ENCODE measurements at regions not wholly inside any gene's neighbourhood (a gene's known extent, or its start where the extent isn't known, plus 50 kb on each side); places are given as distances from the start of the nearest gene placed in this dataset.

DNA sequence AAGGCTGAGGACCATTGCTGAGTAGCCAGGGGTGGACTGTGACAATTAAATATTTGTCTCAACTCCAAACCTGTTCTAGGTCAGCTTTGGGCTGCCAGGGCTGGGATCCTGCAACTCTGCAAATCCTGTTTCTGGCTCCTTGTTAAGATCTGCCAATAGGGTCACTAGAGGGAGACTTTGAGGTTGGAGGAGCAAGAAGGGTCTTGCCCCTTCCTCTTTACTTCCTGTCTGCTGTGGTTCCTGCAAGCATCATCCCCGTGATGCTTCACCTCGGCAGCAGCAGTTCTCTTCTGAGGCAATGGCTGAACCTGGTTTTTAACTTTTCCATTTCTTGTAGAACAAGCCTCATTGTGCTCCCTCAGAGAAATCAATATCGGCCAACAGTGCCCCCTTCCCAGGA lies 124.6 kb downstream of the IRX5 start:
- TF ChIP-seq, protein P1, sequence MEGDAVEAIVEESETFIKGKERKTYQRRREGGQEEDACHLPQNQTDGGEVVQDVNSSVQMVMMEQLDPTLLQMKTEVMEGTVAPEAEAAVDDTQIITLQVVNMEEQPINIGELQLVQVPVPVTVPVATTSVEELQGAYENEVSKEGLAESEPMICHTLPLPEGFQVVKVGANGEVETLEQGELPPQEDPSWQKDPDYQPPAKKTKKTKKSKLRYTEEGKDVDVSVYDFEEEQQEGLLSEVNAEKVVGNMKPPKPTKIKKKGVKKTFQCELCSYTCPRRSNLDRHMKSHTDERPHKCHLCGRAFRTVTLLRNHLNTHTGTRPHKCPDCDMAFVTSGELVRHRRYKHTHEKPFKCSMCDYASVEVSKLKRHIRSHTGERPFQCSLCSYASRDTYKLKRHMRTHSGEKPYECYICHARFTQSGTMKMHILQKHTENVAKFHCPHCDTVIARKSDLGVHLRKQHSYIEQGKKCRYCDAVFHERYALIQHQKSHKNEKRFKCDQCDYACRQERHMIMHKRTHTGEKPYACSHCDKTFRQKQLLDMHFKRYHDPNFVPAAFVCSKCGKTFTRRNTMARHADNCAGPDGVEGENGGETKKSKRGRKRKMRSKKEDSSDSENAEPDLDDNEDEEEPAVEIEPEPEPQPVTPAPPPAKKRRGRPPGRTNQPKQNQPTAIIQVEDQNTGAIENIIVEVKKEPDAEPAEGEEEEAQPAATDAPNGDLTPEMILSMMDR (IDR thresholded peaks at IDR 0.05; ENCODE audit: borderline replicate concordance, control extremely low read depth, extremely low read depth, insufficient read depth, missing control alignments) = no peak
- no peak for DNase-seq (ENCODE audit: low spot score)
- in situ Hi-C loops (cut with MboI; ENCODE audit: low sequenced_read_pairs, unreplicated experiment) = no loop called here

DNA sequence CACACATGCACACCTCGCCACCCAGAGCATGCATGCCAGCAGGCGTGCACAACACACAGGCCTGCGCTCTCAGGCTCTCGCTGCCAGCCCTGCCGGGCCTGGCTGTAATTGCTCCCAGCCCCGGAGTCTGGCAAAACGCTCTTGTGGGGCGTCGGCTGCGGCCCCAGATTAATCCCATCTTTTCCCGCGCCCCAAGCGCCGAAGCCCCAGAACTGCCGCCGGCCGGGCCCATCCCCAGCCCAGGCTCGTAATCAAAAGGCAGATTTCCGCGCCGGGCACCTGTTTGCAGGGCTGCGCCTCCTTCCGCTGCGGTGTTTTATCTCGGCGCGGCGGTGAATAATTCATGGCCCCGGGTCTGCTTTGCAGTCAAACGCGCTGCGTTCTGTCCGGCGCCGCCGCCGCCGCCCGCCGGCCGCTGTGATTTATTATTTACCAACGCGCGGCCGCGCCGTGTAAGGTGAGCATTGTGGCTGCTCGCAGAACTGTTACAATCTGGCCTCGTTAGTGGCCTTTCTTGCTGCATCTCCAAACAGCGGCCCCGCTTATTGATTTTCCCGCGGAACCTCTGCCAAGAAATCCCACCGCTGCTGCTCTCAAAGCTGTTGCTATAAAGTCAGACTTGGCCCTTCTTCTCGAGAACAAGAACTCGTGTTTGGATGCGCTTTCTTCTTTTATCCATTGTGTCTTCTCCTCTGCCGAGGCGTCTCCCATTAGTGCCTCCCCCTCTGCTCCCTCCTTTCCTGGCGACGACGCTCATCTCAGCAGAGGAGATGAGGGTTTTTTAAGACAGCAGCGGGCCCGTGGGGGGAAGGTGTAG lies 126.1 kb downstream of the IRX5 start:
- TF ChIP-seq, protein P1 (IDR thresholded peaks at IDR 0.05; ENCODE audit: borderline replicate concordance, control extremely low read depth, extremely low read depth, insufficient read depth, missing control alignments) = no peak
- DNase-seq (ENCODE audit: low spot score) = no peak
- in situ Hi-C loops (cut with MboI; ENCODE audit: low sequenced_read_pairs, unreplicated experiment) = no loop called here

- in situ Hi-C loops (cut with MboI; ENCODE audit: low sequenced_read_pairs, unreplicated experiment) = no loop called here
- TF ChIP-seq, protein P1 (IDR thresholded peaks at IDR 0.05; ENCODE audit: borderline replicate concordance, control extremely low read depth, extremely low read depth, insufficient read depth, missing control alignments) = no peak
- no peak for DNase-seq (ENCODE audit: low spot score)
Measured at GRCh38 chr16:55057866-55058265, 127.2 kb downstream of the IRX5 start.

- DNase-seq (ENCODE audit: low spot score) = no peak
- TF ChIP-seq, protein P1 (IDR thresholded peaks at IDR 0.05; ENCODE audit: borderline replicate concordance, control extremely low read depth, extremely low read depth, insufficient read depth, missing control alignments) = no peak
- in situ Hi-C loops (cut with MboI; ENCODE audit: low sequenced_read_pairs, unreplicated experiment) = no loop called here
Measured at GRCh38 chr16:55058576-55058975, 127.9 kb downstream of the IRX5 start.

GRCh38 chr16:55059146-55059545 lies 128.5 kb downstream of the IRX5 start:
- in situ Hi-C loops (cut with MboI; ENCODE audit: low sequenced_read_pairs, unreplicated experiment) = no loop called here
- TF ChIP-seq, protein P1 (IDR thresholded peaks at IDR 0.05; ENCODE audit: borderline replicate concordance, control extremely low read depth, extremely low read depth, insufficient read depth, missing control alignments) = no peak
- DNase-seq (ENCODE audit: low spot score) = no peak

DNA sequence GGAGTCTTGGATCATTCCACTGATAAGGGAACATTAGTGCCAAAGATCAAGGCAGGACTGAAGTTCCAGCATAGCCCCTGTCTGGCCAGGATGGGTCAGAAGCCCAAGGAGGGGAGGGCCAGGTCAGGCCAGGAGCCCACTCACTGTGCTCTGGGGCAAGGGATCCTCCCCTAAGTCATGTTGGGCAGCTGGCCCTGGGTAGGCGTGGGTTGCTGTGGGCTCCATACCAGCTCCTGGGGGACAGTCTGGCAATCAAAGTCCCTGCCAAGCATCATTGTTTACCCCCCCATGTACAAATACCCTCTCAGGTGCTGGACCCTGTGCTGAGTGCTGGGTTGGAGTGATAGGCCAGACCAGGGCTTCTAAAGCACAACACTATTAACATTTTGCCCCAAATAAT lies 130.5 kb downstream of the IRX5 start:
- DNase-seq (ENCODE audit: low spot score) = no peak
- TF ChIP-seq, protein P1 (IDR thresholded peaks at IDR 0.05; ENCODE audit: borderline replicate concordance, control extremely low read depth, extremely low read depth, insufficient read depth, missing control alignments) = no peak
- in situ Hi-C loops (cut with MboI; ENCODE audit: low sequenced_read_pairs, unreplicated experiment) = no loop called here
